ENCODE measurements at regions not wholly inside any gene's neighbourhood (a gene's known extent, or its start where the extent isn't known, plus 50 kb on each side); places are given as distances from the start of the nearest gene placed in this dataset.
A peak's percentile ranks its signal among the peaks of the same experiment; 100 is the strongest.

GRCh38 chr7:130931423-130931822 is 197.4 kb upstream of the KLF14 start:
- H3K9me3 ChIP-seq (replicated peaks; ENCODE audit: low read length) = no peaks in the 10 kb centered on the region
- H3K4me2 ChIP-seq (ENCODE audit: low read length) = no peak overlapping the region
- no peak overlapping the region for H3K9ac ChIP-seq (ENCODE audit: low read depth, low read length)
- H3K36me3 ChIP-seq (ENCODE audit: insufficient read depth, low read length) = peaks cover 27% of the 10 kb centered on the region
- no peak overlapping the region for H3K4me3 ChIP-seq (ENCODE audit: low read length)
- H3K4me1 ChIP-seq (ENCODE audit: control insufficient read depth, insufficient read depth, low read length) = peaks cover 30% of the 10 kb centered on the region
- no peaks in the 10 kb centered on the region for H3K27me3 ChIP-seq (ENCODE audit: control insufficient read depth, insufficient read depth, low read length)

DNA sequence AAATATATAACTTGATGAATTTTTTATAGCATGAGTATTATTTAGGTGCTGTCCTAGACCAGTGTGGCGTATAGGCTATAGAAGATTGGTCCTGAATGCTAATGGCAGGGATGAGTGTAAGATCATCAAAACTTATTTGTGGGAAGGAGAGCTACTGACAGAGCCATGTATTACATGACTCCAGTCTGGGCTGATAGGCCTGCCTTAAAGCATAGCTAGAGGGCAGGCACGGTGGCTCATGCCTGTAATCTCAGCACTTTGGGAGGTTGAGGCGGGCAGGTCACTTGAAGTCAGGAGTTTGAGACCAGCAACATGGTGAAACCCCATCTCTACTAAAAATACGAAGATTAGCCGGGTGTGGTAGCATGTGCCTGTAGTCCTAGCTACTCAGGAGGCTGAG is 198.1 kb upstream of the KLF14 start:
- Histone ChIP-seq H3K4me3 (ENCODE audit: low read length) (no peak overlapping the region), H3K4me1 (ENCODE audit: control insufficient read depth, insufficient read depth, low read length) (peaks cover 36% of the 10 kb centered on the region), H3K27me3 (ENCODE audit: control insufficient read depth, insufficient read depth, low read length) (no peaks in the 10 kb centered on the region), H3K9ac (ENCODE audit: low read depth, low read length) (no peak overlapping the region), H3K4me2 (ENCODE audit: low read length) (no peak overlapping the region), H3K36me3 (ENCODE audit: insufficient read depth, low read length) (peaks cover 25% of the 10 kb centered on the region), H3K9me3 (replicated peaks; ENCODE audit: low read length) (no peaks in the 10 kb centered on the region)

DNA sequence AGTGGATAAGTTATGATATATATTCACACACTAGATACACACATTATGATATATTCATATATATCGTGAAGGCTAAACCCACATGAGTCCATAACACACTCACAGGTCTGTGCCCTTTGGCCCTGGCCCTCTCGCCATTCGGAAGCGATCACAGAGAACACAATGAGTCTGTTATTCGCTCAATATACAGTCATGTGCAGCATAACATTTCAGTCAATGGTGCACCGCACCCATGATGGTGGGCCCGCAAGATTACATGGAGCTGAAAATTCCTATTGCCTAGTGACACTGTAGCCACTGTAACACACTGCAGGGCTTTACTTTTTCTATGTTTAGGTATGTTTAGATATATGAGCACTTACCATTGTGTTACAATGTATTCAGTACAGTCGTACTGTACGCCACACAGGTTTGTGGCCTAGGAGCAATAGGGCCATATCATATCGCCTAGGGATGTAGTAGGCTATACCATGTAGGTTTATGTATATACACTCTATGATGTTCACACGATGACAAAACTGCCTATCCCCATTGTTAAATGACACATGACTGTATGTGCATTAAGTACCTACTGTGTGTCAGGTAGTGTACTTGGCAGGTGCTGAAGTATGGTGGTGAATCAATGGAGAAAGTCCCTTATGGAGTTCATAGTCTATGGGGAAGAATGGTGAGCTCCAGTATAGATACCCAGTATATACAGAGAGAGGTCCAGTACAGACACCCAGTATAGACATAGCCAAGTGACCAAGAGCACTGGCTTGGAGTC is 198.8 kb upstream of the KLF14 start:
- peaks cover 41% of the 10 kb centered on the region for H3K4me1 ChIP-seq (ENCODE audit: control insufficient read depth, insufficient read depth, low read length)
- H3K9ac ChIP-seq (ENCODE audit: low read depth, low read length) = no peak overlapping the region
- H3K4me2 ChIP-seq (ENCODE audit: low read length) = no peak overlapping the region
- no peak overlapping the region for H3K4me3 ChIP-seq (ENCODE audit: low read length)
- H3K36me3 ChIP-seq (ENCODE audit: insufficient read depth, low read length) = peaks cover 18% of the 10 kb centered on the region
- no peaks in the 10 kb centered on the region for H3K9me3 ChIP-seq (replicated peaks; ENCODE audit: low read length)
- no peaks in the 10 kb centered on the region for H3K27me3 ChIP-seq (ENCODE audit: control insufficient read depth, insufficient read depth, low read length)

DNA sequence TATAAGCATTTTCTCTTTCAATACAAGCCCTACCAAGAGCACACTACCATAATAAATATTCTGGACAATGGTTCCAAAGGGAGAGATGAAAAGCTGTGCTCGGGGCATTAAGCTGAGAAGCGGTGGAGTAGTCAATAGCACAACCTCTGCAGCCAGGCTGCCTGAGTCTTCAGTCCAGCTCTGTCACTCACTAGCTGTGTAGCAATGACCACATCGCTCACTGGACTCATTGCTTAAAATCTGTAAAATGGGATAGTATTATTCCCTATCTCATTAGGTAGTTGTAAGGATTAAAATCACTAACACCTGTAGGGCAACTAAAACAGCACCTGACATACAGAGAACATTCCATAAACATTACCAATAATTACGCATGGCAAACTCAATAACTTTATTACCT is 199.9 kb upstream of the KLF14 start:
- no peaks in the 10 kb centered on the region for H3K9me3 ChIP-seq (replicated peaks; ENCODE audit: low read length)
- H3K4me1 ChIP-seq (ENCODE audit: control insufficient read depth, insufficient read depth, low read length) = peaks cover 52% of the 10 kb centered on the region
- H3K4me3 ChIP-seq (ENCODE audit: low read length) = no peak overlapping the region
- no peak overlapping the region for H3K9ac ChIP-seq (ENCODE audit: low read depth, low read length)
- no peak overlapping the region for H3K4me2 ChIP-seq (ENCODE audit: low read length)
- no peaks in the 10 kb centered on the region for H3K27me3 ChIP-seq (ENCODE audit: control insufficient read depth, insufficient read depth, low read length)
- H3K36me3 ChIP-seq (ENCODE audit: insufficient read depth, low read length) = peaks cover 18% of the 10 kb centered on the region

DNA sequence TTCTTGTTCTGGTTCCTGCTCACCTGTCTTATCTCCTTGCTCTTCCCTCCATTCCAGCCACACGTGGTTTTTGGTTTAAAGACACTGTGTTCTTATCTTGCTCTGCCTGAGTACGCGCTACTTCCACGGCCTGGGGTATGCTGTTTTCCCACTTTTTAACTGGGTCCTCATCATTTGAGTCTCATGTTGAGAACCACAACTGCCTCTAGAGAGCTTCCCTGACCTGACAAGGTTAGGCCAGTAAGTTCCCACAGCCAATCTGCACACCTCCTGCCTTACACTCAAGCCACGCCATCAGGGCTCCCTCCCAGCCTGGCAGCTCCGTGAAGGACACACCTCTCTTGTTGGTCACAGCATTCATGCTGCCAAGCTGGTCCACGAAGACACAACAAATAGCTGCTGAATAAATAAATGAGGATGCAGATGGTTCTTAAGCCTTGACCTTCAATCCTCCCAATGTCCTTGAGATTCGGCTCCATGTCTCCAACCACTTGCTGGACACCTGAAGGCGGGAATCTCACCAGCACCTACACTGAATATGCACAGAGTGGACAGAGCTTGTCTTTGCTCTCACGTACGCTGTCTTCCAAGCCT is 201.7 kb upstream of the KLF14 start:
- Histone ChIP-seq H3K9ac (ENCODE audit: low read depth, low read length) (no peak overlapping the region), H3K4me1 (ENCODE audit: control insufficient read depth, insufficient read depth, low read length) (peaks cover 46% of the 10 kb centered on the region), H3K9me3 (replicated peaks; ENCODE audit: low read length) (no peaks in the 10 kb centered on the region), H3K27me3 (ENCODE audit: control insufficient read depth, insufficient read depth, low read length) (no peaks in the 10 kb centered on the region), H3K36me3 (ENCODE audit: insufficient read depth, low read length) (peaks cover 18% of the 10 kb centered on the region), H3K4me3 (ENCODE audit: low read length) (no peak overlapping the region), H3K4me2 (ENCODE audit: low read length) (no peak overlapping the region)

GRCh38 chr7:130936202-130936931 is 202.4 kb upstream of the KLF14 start:
- H3K4me3 ChIP-seq (ENCODE audit: low read length) = no peak overlapping the region
- H3K9me3 ChIP-seq (replicated peaks; ENCODE audit: low read length) = no peaks in the 10 kb centered on the region
- H3K4me2 ChIP-seq (ENCODE audit: low read length) = no peak overlapping the region
- H3K4me1 ChIP-seq (ENCODE audit: control insufficient read depth, insufficient read depth, low read length) = peaks cover 39% of the 10 kb centered on the region
- no peaks in the 10 kb centered on the region for H3K27me3 ChIP-seq (ENCODE audit: control insufficient read depth, insufficient read depth, low read length)
- H3K9ac ChIP-seq (ENCODE audit: low read depth, low read length) = no peak overlapping the region
- H3K36me3 ChIP-seq (ENCODE audit: insufficient read depth, low read length) = peaks cover 24% of the 10 kb centered on the region

DNA sequence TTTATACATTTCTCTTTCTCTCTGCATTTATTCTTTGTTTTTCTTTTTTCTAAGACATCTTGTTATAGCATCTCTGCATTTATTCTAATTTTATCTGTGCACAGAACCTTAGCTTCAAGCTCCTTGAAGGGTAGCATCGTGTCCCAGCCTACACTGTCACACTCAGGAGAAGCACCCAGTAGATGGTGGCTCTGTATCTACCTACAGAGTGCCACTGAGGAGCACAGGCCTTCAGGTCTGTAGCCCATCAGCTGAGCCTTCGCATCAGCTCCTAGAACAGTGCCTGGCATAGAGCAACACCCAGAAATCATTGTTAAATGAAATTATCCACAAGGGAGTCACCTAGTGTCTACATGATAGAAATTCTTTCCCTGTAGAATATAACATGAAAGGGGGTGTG is 203.0 kb upstream of the KLF14 start:
- Histone ChIP-seq H3K36me3 (ENCODE audit: insufficient read depth, low read length) (peaks cover 24% of the 10 kb centered on the region), H3K27me3 (ENCODE audit: control insufficient read depth, insufficient read depth, low read length) (no peaks in the 10 kb centered on the region), H3K9me3 (replicated peaks; ENCODE audit: low read length) (no peaks in the 10 kb centered on the region), H3K4me2 (ENCODE audit: low read length) (no peak overlapping the region), H3K4me1 (ENCODE audit: control insufficient read depth, insufficient read depth, low read length) (peaks cover 38% of the 10 kb centered on the region), H3K4me3 (ENCODE audit: low read length) (no peak overlapping the region), H3K9ac (ENCODE audit: low read depth, low read length) (no peak overlapping the region)

- no peaks in the 10 kb centered on the region for H3K9me3 ChIP-seq (replicated peaks; ENCODE audit: low read length)
These were observed 203.8 kb upstream of the KLF14 start for GRCh38 chr7:130937830-130938229.

GRCh38 chr7:130938661-130939060 is 204.7 kb upstream of the KLF14 start:
- Histone ChIP-seq H3K9me3 (replicated peaks; ENCODE audit: low read length) (no peaks in the 10 kb centered on the region), H3K27me3 (ENCODE audit: control insufficient read depth, insufficient read depth, low read length) (no peaks in the 10 kb centered on the region), H3K9ac (ENCODE audit: low read depth, low read length) (peak overlapping the region; percentile 91), H3K36me3 (ENCODE audit: insufficient read depth, low read length) (peaks cover 18% of the 10 kb centered on the region), H3K4me2 (ENCODE audit: low read length) (peak overlapping the region; percentile 78), H3K4me3 (ENCODE audit: low read length) (peak overlapping the region; percentile 71), H3K4me1 (ENCODE audit: control insufficient read depth, insufficient read depth, low read length) (peaks cover 53% of the 10 kb centered on the region)

More at GRCh38 chr7:130937830-130938229, 203.8 kb upstream of the KLF14 start:
- Histone ChIP-seq H3K27me3 (ENCODE audit: control insufficient read depth, insufficient read depth, low read length) (no peaks in the 10 kb centered on the region), H3K4me3 (ENCODE audit: low read length) (peak overlapping the region; percentile 53), H3K4me2 (ENCODE audit: low read length) (peak overlapping the region; percentile 78), H3K9ac (ENCODE audit: low read depth, low read length) (peak overlapping the region; percentile 91), H3K36me3 (ENCODE audit: insufficient read depth, low read length) (peaks cover 23% of the 10 kb centered on the region), H3K4me1 (ENCODE audit: control insufficient read depth, insufficient read depth, low read length) (peaks cover 46% of the 10 kb centered on the region)

GRCh38 chr7:130939321-130940095 is 205.5 kb upstream of the KLF14 start:
- Histone ChIP-seq H3K9ac (ENCODE audit: low read depth, low read length) (peak overlapping the region; percentile 91), H3K4me1 (ENCODE audit: control insufficient read depth, insufficient read depth, low read length) (peaks cover 61% of the 10 kb centered on the region), H3K9me3 (replicated peaks; ENCODE audit: low read length) (no peaks in the 10 kb centered on the region), H3K36me3 (ENCODE audit: insufficient read depth, low read length) (peaks cover 15% of the 10 kb centered on the region), H3K4me2 (ENCODE audit: low read length) (peak overlapping the region; percentile 78), H3K4me3 (ENCODE audit: low read length) (peak overlapping the region; percentile 71), H3K27me3 (ENCODE audit: control insufficient read depth, insufficient read depth, low read length) (no peaks in the 10 kb centered on the region)

GRCh38 chr7:130940326-130940725 is 206.3 kb upstream of the KLF14 start:
- Histone ChIP-seq H3K27me3 (ENCODE audit: control insufficient read depth, insufficient read depth, low read length) (no peaks in the 10 kb centered on the region), H3K36me3 (ENCODE audit: insufficient read depth, low read length) (peaks cover 11% of the 10 kb centered on the region), H3K9ac (ENCODE audit: low read depth, low read length) (peak overlapping the region; percentile 91), H3K4me2 (ENCODE audit: low read length) (peak overlapping the region; percentile 78), H3K9me3 (replicated peaks; ENCODE audit: low read length) (no peaks in the 10 kb centered on the region), H3K4me3 (ENCODE audit: low read length) (peak overlapping the region; percentile 71), H3K4me1 (ENCODE audit: control insufficient read depth, insufficient read depth, low read length) (peaks cover 61% of the 10 kb centered on the region)

Data from skeletal muscle satellite cell (primary cell).